ENCODE measurements at regions not wholly inside any gene's neighbourhood (a gene's known extent, or its start where the extent isn't known, plus 50 kb on each side); places are given as distances from the start of the nearest gene placed in this dataset.

GRCh38 chr10:130776724-130777123, 534.8 kb downstream of the TCERG1L start:
- DNase-seq: no peak

GRCh38 chr10:130777507-130778165, 533.9 kb downstream of the TCERG1L start:
- no peak for DNase-seq

GRCh38 chr10:130778166-130778545, 533.4 kb downstream of the TCERG1L start:
- no peak for DNase-seq

- no peak for DNase-seq
Observed at GRCh38 chr10:130780763-130781162, 530.8 kb downstream of the TCERG1L start.

- DNase-seq: no peak
Observed at GRCh38 chr10:130781206-130781605, 530.3 kb downstream of the TCERG1L start.

- DNase-seq: no peak
Observed at GRCh38 chr10:130781623-130782022, 529.9 kb downstream of the TCERG1L start.

- DNase-seq: no peak
Observed at GRCh38 chr10:130782467-130782866, 529.1 kb downstream of the TCERG1L start.

- DNase-seq: no peak
Observed at GRCh38 chr10:130784326-130784725, 527.2 kb downstream of the TCERG1L start.

- no peak for DNase-seq
Observed at GRCh38 chr10:130786365-130786966, 525.1 kb downstream of the TCERG1L start.

- DNase-seq: no peak
Observed at GRCh38 chr10:130787243-130787642, 524.3 kb downstream of the TCERG1L start.

- DNase-seq: no peak
Observed at GRCh38 chr10:130787821-130788220, 523.7 kb downstream of the TCERG1L start.

GRCh38 chr10:130790339-130790738, 521.2 kb downstream of the TCERG1L start:
- DNase-seq: no peak

GRCh38 chr10:130792096-130792845, 519.2 kb downstream of the TCERG1L start:
- no peak for DNase-seq

- DNase-seq: no peak
Observed at GRCh38 chr10:130795819-130796218, 515.7 kb downstream of the TCERG1L start.

GRCh38 chr10:130799532-130799931, 512.0 kb downstream of the TCERG1L start:
- no peak for DNase-seq

- no peak for DNase-seq
Observed at GRCh38 chr10:130800281-130800680, 511.2 kb downstream of the TCERG1L start.

GRCh38 chr10:130801276-130801675, 510.2 kb downstream of the TCERG1L start:
- no peak for DNase-seq

GRCh38 chr10:130801784-130802183, 509.7 kb downstream of the TCERG1L start:
- DNase-seq: no peak

GRCh38 chr10:130802301-130802700, 509.2 kb downstream of the TCERG1L start:
- DNase-seq: no peak

- no peak for DNase-seq
Observed at GRCh38 chr10:130804281-130804680, 507.2 kb downstream of the TCERG1L start.

GRCh38 chr10:130804778-130805634, 506.5 kb downstream of the TCERG1L start:
- DNase-seq: no peak

- no peak for DNase-seq
Observed at GRCh38 chr10:130805635-130806030, 505.9 kb downstream of the TCERG1L start.

- no peak for DNase-seq
Observed at GRCh38 chr10:130806426-130806825, 505.1 kb downstream of the TCERG1L start.
